ENCODE measurements at regions not wholly inside any gene's neighbourhood (a gene's known extent, or its start where the extent isn't known, plus 50 kb on each side); places are given as distances from the start of the nearest gene placed in this dataset.
"Not testable (repeated sequence)": the region's sequence is repeated elsewhere in the genome, so short reads cannot be mapped to it uniquely, and the experiment has no call there.

- H3K27ac ChIP-seq (replicated peaks): no peak overlapping the region
- no peaks in the 10 kb centered on the region for H3K4me1 ChIP-seq
- no peaks in the 10 kb centered on the region for H3K36me3 ChIP-seq
- TF ChIP-seq CTCF (IDR thresholded peaks at IDR 0.05; ENCODE audit: borderline replicate concordance): no peak
- no peaks in the 10 kb centered on the region for H3K27me3 ChIP-seq (ENCODE audit: low read depth)
- no peaks in the 10 kb centered on the region for H3K9me3 ChIP-seq (replicated peaks)
- H3K4me3 ChIP-seq: no peak overlapping the region
- intact Hi-C loops (cut with micrococcal nuclease): no loop called here
- no peak for DNase-seq
Observed at GRCh38 chr21:28385845-28386244, 606.8 kb downstream of the LTN1 start.

DNA sequence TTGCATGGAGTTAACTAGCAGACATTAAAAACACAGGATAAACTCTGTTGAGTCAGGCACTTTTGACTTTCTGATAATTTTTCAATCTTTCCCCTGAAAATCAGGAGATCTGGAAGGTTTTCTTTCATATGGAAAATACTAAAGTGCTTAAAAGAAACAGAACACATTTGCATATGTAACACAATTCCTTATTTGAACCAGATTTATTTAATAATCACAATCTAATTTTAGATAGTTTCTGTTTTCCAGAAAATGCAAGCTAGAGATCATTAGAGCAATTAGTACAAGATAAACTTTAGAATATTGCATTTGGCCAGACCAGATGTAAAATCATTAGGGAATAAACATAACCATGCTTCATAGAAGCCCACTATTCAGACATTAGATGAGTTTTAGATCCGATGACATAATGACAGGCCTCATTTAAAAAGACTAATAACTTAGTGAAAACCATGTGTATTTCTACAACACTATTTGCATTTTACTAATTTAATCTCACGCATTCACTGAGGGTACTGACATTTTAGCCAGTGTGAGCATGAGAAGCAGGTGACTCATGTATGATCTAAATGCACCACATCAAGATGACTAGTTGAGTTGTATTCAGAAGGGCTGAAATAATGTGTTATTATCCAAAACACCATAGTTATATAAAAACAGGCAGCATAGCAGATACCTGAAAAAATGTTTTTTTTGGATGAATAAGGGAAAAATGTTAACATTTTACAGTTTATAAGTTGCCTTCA is 611.5 kb downstream of the LTN1 start:
- H3K4me1 ChIP-seq; DNase-seq; H3K27me3 ChIP-seq (ENCODE audit: low read depth); H3K9me3 ChIP-seq (replicated peaks); H3K36me3 ChIP-seq; H3K27ac ChIP-seq (replicated peaks); intact Hi-C loops (cut with micrococcal nuclease); H3K4me3 ChIP-seq: not testable (repeated sequence)

DNA sequence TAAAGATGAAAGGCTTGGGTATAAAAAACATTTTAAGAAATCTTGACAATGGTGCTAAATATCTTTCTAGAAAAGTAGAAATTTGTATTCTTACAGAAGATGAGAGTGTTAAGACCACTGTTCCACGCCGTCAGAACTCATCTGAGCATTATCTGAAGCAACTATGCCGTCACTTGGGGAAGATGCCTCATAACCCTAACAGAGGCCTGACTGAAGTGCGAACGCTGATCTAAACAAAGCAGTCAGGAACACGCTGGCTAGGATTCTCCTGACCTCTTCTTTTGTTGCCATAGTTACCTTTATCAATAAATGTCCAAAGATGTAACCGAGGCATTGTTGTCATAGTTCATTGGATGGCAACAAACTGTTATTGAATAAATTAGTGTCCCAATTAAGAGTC is 612.4 kb downstream of the LTN1 start:
- Histone ChIP-seq H3K9me3 (replicated peaks) (no peaks in the 10 kb centered on the region), H3K27ac (replicated peaks) (no peak overlapping the region), H3K27me3 (ENCODE audit: low read depth) (no peaks in the 10 kb centered on the region), H3K36me3 (no peaks in the 10 kb centered on the region), H3K4me3 (no peak overlapping the region), H3K4me1 (no peaks in the 10 kb centered on the region)
- intact Hi-C loops (cut with micrococcal nuclease): no loop called here
- DNase-seq: no peak
- TF ChIP-seq CTCF (IDR thresholded peaks at IDR 0.05; ENCODE audit: borderline replicate concordance): no peak

DNA sequence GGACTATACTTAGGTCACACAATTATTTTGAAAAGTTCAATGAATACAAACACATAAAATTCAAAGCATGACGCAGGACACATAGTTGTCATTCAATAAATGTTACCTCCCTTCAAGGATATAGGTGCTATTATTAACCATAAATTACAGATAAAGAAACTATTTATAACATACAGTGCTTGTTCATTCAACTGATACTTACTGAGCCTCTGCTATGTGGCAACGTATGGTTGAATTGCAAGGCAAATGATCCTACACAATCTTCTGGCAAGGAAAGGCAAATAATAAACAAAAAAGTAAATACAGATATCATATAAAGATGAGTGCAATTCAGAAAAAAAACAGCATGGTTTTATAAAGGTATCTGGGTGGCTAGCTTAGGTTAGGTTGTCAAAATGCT is 614.7 kb downstream of the LTN1 start:
- intact Hi-C loops (cut with micrococcal nuclease): no loop called here
- Histone ChIP-seq H3K4me1 (no peaks in the 10 kb centered on the region), H3K4me3 (no peak overlapping the region), H3K36me3 (no peaks in the 10 kb centered on the region), H3K27ac (replicated peaks) (no peak overlapping the region), H3K9me3 (replicated peaks) (peaks cover 3% of the 10 kb centered on the region), H3K27me3 (ENCODE audit: low read depth) (no peaks in the 10 kb centered on the region)
- no peak for DNase-seq
- no peak for TF ChIP-seq CTCF (IDR thresholded peaks at IDR 0.05; ENCODE audit: borderline replicate concordance)

DNA sequence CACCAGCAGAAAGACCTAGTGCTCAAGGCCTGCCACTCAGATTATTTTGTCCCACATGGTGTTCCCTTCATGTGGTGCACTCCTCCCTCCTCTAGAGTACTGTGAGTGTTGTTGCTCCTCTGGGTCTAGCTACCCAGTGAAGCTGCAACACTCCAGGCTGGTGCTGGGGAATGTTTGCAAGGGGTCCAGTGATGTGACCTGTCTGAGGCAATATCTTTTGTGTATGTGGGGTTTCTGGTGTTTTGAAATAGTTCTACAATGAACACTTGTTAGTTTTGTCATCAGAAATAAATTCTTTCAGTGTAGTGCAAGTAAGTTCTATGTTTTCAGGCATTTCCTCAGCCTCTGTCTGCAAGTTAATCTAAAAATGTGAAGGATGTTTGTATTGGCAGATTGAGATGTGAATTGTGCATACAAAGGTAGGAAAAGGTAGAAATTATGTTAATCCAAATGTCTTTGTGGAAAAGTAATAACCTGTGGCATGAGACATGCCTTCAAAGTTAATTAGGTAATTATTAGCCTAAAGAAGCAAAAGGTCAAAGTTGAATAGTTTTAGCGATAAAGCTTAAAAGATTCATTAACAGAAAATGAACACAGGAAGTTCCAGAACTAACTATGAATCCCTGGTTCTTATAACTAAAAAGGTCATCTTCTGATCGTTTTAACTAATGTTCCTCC is 616.8 kb downstream of the LTN1 start:
- intact Hi-C loops (cut with micrococcal nuclease): no loop called here
- H3K27me3 ChIP-seq (ENCODE audit: low read depth): no peaks in the 10 kb centered on the region
- no peak overlapping the region for H3K27ac ChIP-seq (replicated peaks)
- no peaks in the 10 kb centered on the region for H3K36me3 ChIP-seq
- no peaks in the 10 kb centered on the region for H3K4me1 ChIP-seq
- peaks cover 24% of the 10 kb centered on the region for H3K9me3 ChIP-seq (replicated peaks)
- H3K4me3 ChIP-seq: no peak overlapping the region
- no peak for TF ChIP-seq CTCF (IDR thresholded peaks at IDR 0.05; ENCODE audit: borderline replicate concordance)
- no peak for DNase-seq

GRCh38 chr21:28374881-28375280 is 617.8 kb downstream of the LTN1 start:
- TF ChIP-seq CTCF (IDR thresholded peaks at IDR 0.05; ENCODE audit: borderline replicate concordance): no peak
- H3K4me3 ChIP-seq: no peak overlapping the region
- no peak for DNase-seq
- no peaks in the 10 kb centered on the region for H3K27me3 ChIP-seq (ENCODE audit: low read depth)
- H3K27ac ChIP-seq (replicated peaks): no peak overlapping the region
- peaks cover 25% of the 10 kb centered on the region for H3K9me3 ChIP-seq (replicated peaks)
- no peaks in the 10 kb centered on the region for H3K36me3 ChIP-seq
- H3K4me1 ChIP-seq: no peaks in the 10 kb centered on the region
- intact Hi-C loops (cut with micrococcal nuclease): no loop called here

All from left ventricle myocardium inferior (tissue), 1 donor.